ENCODE measurements at regions not wholly inside any gene's neighbourhood (a gene's known extent, or its start where the extent isn't known, plus 50 kb on each side); places are given as distances from the start of the nearest gene placed in this dataset.

DNA sequence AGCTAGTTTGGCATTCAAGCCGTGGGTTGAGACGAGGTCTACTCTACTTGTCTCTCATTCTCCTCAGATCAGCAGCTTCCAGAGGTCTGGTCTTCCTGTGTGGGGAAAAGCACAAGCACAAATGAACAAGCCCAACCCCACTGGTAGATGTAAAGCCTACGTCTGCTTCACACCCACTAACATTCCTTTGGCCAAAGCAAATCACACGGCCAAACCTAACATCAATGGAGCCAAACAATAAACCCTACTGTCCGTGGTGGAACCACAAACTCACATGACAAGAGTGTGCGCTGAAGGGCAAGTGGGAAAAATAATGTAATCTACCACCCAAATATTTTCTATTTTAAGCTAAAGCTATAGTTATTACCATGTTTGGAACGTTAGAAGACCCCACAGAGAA, 179.3 kb upstream of the MGAT5 start:
- TF ChIP-seq, protein P1, sequence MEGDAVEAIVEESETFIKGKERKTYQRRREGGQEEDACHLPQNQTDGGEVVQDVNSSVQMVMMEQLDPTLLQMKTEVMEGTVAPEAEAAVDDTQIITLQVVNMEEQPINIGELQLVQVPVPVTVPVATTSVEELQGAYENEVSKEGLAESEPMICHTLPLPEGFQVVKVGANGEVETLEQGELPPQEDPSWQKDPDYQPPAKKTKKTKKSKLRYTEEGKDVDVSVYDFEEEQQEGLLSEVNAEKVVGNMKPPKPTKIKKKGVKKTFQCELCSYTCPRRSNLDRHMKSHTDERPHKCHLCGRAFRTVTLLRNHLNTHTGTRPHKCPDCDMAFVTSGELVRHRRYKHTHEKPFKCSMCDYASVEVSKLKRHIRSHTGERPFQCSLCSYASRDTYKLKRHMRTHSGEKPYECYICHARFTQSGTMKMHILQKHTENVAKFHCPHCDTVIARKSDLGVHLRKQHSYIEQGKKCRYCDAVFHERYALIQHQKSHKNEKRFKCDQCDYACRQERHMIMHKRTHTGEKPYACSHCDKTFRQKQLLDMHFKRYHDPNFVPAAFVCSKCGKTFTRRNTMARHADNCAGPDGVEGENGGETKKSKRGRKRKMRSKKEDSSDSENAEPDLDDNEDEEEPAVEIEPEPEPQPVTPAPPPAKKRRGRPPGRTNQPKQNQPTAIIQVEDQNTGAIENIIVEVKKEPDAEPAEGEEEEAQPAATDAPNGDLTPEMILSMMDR (IDR thresholded peaks at IDR 0.05; ENCODE audit: low read depth, low read length), result no peak
- no peak for TF ChIP-seq EZH2phosphoT487 (IDR thresholded peaks at IDR 0.05; ENCODE audit: low read depth)

Data from OCI-LY3 (cell line).